ENCODE measurements at regions not wholly inside any gene's neighbourhood (a gene's known extent, or its start where the extent isn't known, plus 50 kb on each side); places are given as distances from the start of the nearest gene placed in this dataset.

DNA sequence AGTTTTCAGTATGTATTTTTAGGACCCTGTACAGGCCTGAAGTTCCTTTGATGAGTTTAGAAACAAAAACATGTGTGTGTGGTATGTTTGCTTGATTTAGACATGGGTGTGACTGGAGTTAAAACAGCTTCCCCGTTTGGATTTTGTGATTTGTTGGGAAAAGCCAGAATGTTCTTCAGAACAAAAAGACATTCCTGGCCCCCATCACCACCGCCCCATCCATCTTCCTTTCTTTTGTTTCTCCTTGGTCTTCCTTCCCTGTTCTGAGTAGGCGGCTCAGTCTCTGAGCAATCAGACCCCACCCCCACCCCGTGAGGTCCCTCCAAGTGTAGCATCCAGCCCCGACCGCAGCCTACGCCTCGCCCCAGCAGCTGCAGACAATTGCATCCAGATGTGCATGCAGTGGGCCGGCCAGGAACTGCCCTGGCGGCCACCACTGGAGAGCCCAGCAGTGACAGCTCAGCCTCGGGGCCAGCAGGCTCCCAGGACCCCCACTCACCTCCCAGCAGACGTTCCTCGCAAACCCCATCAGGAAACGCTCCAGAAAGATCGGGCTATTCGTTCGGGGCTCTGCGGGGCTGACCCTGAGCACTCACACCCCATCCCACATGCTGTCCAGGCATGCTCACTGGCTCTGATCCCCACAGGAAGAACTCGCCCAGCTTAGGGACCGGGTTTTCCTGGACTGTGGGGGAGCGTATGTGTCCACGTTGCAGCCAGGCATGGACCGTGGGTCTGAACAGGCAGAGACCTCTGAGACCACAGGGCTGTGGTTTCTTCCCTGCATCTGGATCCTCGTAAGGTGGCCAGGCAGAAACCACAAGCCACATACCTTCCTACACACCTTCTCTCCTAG is 99.8 kb upstream of the CDH5 start:
- no peak for FAIRE-seq
- TF ChIP-seq POLR2A (IDR thresholded peaks at IDR 0.05; ENCODE audit: low read depth, low read length): no peak
- no peak for DNase-seq (ENCODE audit: insufficient read length, low spot score)

GRCh38 chr16:66265556-66266141 is 100.8 kb upstream of the CDH5 start:
- DNase-seq (ENCODE audit: insufficient read length, low spot score) (no peak), FAIRE-seq (no peak)
- no peak for TF ChIP-seq POLR2A (IDR thresholded peaks at IDR 0.05; ENCODE audit: low read depth, low read length)

DNA sequence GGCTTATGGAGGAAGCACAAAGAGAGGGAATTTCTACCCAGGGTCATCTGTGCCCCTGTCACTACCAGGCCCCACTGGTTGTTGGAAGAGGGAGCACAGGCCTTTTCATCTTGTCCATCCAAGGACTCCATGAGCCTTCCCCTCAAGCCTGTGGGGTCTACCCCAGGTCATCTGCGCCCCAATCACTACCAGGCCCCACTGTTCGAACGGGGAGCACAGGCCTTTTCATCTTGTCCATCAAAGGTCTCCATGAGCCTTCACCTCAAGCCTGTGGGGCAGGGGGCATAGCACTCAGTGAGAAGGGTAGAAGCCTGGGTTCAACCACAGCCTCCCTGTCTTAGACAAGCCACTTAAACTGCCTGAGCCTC is 101.5 kb upstream of the CDH5 start:
- no peak for FAIRE-seq
- DNase-seq (ENCODE audit: insufficient read length, low spot score): no peak

DNA sequence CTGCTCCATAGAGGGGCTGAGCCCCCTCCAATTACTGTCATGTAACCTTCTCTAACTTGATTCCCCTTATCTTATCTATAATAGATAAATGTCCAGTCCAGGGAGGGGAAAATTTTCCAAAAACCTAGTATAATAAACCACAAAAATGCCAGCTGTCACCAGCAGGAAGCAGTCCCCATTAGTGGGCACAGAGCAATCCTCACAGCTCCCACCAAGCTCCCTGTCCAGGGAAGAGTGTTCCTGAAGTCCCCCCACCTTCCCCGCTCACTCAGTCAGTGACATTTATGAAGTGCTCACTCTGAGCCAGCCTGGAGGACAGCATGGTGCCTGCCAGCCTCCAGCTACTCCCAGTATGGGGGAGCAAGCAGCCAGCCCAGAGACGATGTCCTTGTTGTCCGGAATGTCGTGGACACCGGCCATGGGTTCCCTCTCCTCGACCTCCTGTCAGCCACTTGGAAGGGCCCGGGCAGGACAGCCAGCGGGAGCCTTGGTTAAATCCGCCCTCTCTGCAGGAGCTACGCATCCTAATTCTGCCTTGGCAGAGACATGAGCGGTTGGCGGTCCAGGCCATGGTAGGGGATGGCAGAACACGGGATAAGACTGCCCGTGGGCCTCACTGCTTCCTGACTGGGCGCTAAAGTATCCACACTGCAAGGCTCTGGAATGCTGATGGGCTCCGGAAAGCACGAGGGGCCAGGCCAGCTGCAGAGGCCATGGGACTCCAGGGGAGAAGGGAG is 102.0 kb upstream of the CDH5 start:
- DNase-seq (ENCODE audit: insufficient read length, low spot score) (no peak), FAIRE-seq (no peak)
- TF ChIP-seq POLR2A (IDR thresholded peaks at IDR 0.05; ENCODE audit: low read depth, low read length): no peak

More for the DNA sequence above, 101.5 kb upstream of the CDH5 start:
- no peak for TF ChIP-seq POLR2A (IDR thresholded peaks at IDR 0.05; ENCODE audit: low read depth, low read length)

- DNase-seq (ENCODE audit: insufficient read length, low spot score) (no peak), FAIRE-seq (no peak)
These were observed 102.5 kb upstream of the CDH5 start for GRCh38 chr16:66263973-66264310.

DNA sequence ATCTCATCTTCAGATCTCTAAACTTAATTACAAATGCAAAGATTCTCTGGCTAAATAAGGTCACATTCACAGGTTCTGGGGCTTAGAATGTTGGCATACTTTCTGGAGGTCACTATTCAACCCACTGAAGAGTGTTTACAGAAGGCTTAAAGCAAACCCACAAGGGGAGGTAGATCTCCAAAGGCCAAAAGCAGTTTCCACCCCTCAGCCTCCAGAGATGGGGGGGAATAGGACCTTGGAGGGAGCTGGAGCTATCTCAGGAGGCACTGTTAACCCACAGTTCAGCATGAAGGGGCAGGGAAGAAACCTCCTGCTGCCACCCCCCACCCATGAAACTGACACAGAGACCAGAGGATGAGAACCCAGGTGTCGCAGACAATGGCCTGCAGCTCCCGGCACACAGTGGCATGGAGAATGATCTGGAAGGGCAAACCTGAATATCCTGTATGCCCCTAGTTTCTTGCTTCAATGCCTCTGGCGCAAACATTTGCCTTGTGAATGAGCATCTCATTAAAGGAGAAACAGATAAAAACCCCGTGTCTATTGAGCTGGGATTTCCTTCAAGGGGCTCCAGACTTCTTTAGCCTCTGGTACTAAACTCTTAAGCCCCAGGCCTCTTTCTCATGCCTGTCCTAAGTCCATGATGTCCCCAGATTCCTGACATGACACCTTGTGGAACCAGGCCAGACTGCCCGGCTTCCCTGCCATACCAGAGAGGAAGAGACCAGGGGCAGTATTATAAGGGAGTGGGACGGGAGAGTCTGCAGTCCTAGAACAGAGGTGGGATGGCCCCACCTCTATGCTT is 103.1 kb upstream of the CDH5 start:
- FAIRE-seq: no peak
- no peak for DNase-seq (ENCODE audit: insufficient read length, low spot score)
- TF ChIP-seq POLR2A (IDR thresholded peaks at IDR 0.05; ENCODE audit: low read depth, low read length): no peak

More at GRCh38 chr16:66263973-66264310, 102.5 kb upstream of the CDH5 start:
- TF ChIP-seq POLR2A (IDR thresholded peaks at IDR 0.05; ENCODE audit: low read depth, low read length): no peak

- FAIRE-seq: no peak
- DNase-seq (ENCODE audit: insufficient read length, low spot score): no peak
- TF ChIP-seq POLR2A (IDR thresholded peaks at IDR 0.05; ENCODE audit: low read depth, low read length): no peak
These were observed 104.0 kb upstream of the CDH5 start for GRCh38 chr16:66262253-66263167.

GRCh38 chr16:66261826-66262225 is 104.7 kb upstream of the CDH5 start:
- no peak for FAIRE-seq
- DNase-seq (ENCODE audit: insufficient read length, low spot score): no peak
- TF ChIP-seq POLR2A (IDR thresholded peaks at IDR 0.05; ENCODE audit: low read depth, low read length): no peak

GRCh38 chr16:66260522-66261254 is 105.8 kb upstream of the CDH5 start:
- no peak for TF ChIP-seq POLR2A (IDR thresholded peaks at IDR 0.05; ENCODE audit: low read depth, low read length)
- DNase-seq (ENCODE audit: insufficient read length, low spot score) (no peak), FAIRE-seq (no peak)

DNA sequence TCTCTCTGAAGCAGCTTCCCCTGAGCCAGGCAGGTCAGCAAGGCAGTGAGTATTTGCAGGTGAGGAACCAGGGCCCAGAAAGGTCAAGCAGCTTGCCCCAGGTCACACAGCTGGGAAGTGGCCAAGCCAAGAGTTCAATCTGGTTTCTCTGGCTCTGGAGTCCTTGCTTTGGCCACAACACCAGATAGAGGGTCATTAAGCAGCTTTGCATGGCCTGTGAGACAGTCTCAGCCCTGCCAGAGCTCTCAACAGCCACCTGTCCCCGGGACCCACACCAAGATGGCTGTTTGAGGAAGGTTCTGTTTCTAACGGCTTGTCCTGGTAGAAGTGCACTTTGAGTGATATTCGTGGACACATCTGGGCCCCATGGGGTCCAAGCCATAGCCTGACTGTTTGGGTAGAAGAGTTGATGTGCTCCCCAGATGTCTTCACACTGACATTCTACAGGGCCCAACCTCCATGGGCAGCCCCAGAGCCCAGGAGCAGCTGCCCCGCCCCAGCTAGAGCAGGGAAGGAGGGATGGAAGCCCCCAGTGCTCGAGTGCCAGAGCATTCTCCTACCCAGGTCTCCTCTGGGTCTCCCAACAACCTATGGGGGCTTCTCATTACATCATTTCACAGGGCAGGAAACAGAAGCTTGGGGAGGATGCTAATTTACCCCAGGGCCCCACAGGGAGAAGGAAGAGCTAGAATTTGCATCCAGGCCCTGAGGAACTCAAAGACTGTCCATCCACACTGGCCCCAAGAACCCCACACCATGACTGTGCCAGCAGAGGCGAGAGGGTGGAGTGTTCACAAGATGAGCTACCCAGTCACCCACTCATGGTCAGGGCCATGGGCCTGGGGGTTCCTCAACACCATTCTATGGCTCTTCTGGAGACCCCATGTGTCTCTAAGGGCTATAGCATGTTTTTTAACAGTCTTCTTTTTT is 107.3 kb upstream of the CDH5 start:
- TF ChIP-seq POLR2A (IDR thresholded peaks at IDR 0.05; ENCODE audit: low read depth, low read length): no peak
- no peak for FAIRE-seq
- no peak for DNase-seq (ENCODE audit: insufficient read length, low spot score)

- FAIRE-seq (no peak), DNase-seq (ENCODE audit: insufficient read length, low spot score) (no peak)
- no peak for TF ChIP-seq POLR2A (IDR thresholded peaks at IDR 0.05; ENCODE audit: low read depth, low read length)
These were observed 109.6 kb upstream of the CDH5 start for GRCh38 chr16:66256919-66257318.

Data from H54 (cell line).